GM12872 (cell line): ENCODE measurements at regions not wholly inside any gene's neighbourhood (a gene's known extent, or its start where the extent isn't known, plus 50 kb on each side); places are given as distances from the start of the nearest gene placed in this dataset.

Experiments used
- CTCF ChIP-seq: IDR thresholded peaks from 3 replicates; pipeline ENCODE4 v1.5.1; 2011; ENCODE audit warnings: low read depth, mild to moderate bottlenecking, low read length, moderate library complexity; ENCODE audit not compliant: insufficient read depth

- TF ChIP-seq CTCF, result no peak
These were observed 117.2 kb upstream of the RGMB start for GRCh38 chr5:98656125-98656795.

- TF ChIP-seq CTCF, result no peak
These were observed 116.7 kb upstream of the RGMB start for GRCh38 chr5:98656796-98657195.

DNA sequence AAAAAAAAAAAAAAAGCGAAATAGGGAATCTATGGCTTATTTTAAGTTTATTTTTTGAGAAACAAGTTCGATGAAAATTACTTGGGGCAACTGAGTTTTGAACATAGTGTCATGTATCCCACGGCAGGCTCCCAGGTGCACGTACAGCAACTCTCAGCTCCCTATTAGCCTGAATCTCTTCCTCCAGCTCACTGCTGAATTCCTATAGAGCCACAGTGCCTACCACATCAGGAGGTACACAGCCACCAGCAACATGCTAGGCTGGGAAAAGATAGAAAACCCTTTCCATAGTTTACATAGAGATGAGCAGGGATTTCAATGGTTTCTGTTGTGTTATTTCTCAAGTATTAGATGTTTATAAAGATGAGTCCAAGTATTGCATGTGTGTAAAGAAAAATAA is 115.9 kb upstream of the RGMB start:
- TF ChIP-seq CTCF, result no peak

- no peak for TF ChIP-seq CTCF
These were observed 109.9 kb upstream of the RGMB start for GRCh38 chr5:98663521-98663920.

DNA sequence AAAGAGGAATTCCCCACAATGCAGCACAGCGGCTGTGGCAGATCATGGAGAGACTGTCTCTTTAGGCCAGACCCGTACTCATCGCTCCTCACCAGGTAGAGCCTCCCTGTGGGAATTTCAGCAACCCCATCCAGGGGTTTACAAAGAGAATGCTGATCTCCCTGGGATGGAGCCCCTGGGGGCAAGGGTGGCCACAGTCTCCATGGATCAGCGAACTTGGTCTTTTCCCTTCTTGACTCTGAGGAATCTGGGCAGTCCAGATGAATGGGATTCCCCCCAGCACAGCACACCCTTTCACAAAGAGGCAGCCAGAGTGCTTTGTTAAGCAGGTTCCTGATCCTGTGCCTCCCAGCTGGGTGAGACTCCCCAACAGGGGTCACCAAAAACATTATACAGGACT is 108.7 kb upstream of the RGMB start:
- TF ChIP-seq CTCF, result no peak

- no peak for TF ChIP-seq CTCF
These were observed 93.5 kb upstream of the RGMB start for GRCh38 chr5:98679963-98680362.

DNA sequence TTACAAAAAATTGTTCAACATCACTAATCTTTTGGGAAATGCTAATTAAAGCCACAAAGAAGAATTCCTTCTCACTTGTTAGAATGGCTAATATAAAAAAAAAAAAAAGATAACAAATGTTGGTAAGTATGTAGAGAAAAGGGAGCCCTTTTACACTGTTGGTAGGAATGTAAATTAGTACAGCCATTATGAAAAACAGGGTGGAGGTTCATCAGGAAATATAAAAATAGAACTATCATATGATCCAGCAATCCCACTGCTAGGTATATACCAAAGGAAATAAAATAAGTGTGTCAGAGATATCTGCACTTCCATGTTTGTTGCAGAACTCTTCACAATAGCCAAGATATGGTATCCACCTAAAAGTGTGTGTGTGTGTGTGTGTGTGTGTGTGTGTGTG is 83.5 kb upstream of the RGMB start:
- TF ChIP-seq CTCF, result no peak
